Cardiac muscle cell (in vitro differentiated cells and primary cell): ENCODE measurements at regions not wholly inside any gene's neighbourhood (a gene's known extent, or its start where the extent isn't known, plus 50 kb on each side); places are given as distances from the start of the nearest gene placed in this dataset.
A peak's percentile ranks its signal among the peaks of the same experiment; 100 is the strongest.

Experiments
- DNase-seq, 2 donors: peaks; one replicate each; pipeline versions ENCODE4 v3.0.0 to v3.0.0-alpha.2; 2010 to 2017; ENCODE audit warnings: low read depth in 1 of 2, low spot score in 1 of 2
- H3K27ac ChIP-seq: fragments of 200-600 bp; sonication (generic); 2 replicates; pipeline ENCODE4 v1.5.1; 2016
- H3K27me3 ChIP-seq: fragments of 200-600 bp; sonication (generic); 2 replicates; pipeline ENCODE4 v1.6.0; 2016; ENCODE audit warnings: control low read depth
- H3K36me3 ChIP-seq: fragments of 200-600 bp; sonication (generic); 2 replicates; pipeline ENCODE4 v1.5.1; 2016; ENCODE audit warnings: control low read depth
- H3K4me1 ChIP-seq: fragments of 200-600 bp; sonication (generic); 2 replicates; pipeline ENCODE4 v1.8.1; 2017; ENCODE audit warnings: low read depth, mild to moderate bottlenecking, mixed run types
- H3K4me3 ChIP-seq: fragments of 200-600 bp; sonication (generic); 2 replicates; pipeline ENCODE4 v1.5.1; 2016; ENCODE audit warnings: mild to moderate bottlenecking
- H3K9me3 ChIP-seq: fragments of 200-600 bp; sonication (generic); 2 replicates; pipeline ENCODE4 v1.5.1; 2017; ENCODE audit warnings: low read depth, mild to moderate bottlenecking, control low read depth
- TF ChIP-seq, protein P1 (sequence below): IDR thresholded peaks from 2 replicates; pipeline ENCODE4 v1.5.1; 2012; ENCODE audit warnings: low read depth, mild to moderate bottlenecking, low read length

DNA sequence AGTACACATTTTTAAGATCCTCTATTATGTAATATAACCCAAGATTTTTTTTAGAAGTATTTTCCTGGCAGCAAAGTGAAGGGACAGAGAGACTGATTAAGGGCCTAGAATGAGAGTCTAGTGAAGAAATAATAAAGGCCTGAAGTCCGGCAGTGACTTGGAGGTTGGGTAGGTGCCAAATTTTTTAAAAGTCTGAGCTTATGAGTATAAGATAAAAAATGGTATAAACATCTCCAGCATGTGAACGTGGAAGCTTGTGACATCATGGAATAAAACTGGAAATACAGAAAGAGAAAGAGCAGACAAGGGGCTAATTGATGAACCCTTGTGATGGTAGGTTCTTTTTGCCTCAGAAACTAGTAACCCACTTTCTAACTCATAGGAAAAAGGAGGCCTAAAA lies 174.6 kb downstream of the SUCLA2 start:
- DNase-seq, result peak in 1 of 2 donors; percentile 88
- Histone ChIP-seq H3K4me3 (no peak overlapping the region), H3K27me3 (no peaks in the 10 kb centered on the region), H3K27ac (no peak overlapping the region), H3K9me3 (no peaks in the 10 kb centered on the region), H3K4me1 (no peaks in the 10 kb centered on the region), H3K36me3 (no peaks in the 10 kb centered on the region)
- TF ChIP-seq, protein P1, sequence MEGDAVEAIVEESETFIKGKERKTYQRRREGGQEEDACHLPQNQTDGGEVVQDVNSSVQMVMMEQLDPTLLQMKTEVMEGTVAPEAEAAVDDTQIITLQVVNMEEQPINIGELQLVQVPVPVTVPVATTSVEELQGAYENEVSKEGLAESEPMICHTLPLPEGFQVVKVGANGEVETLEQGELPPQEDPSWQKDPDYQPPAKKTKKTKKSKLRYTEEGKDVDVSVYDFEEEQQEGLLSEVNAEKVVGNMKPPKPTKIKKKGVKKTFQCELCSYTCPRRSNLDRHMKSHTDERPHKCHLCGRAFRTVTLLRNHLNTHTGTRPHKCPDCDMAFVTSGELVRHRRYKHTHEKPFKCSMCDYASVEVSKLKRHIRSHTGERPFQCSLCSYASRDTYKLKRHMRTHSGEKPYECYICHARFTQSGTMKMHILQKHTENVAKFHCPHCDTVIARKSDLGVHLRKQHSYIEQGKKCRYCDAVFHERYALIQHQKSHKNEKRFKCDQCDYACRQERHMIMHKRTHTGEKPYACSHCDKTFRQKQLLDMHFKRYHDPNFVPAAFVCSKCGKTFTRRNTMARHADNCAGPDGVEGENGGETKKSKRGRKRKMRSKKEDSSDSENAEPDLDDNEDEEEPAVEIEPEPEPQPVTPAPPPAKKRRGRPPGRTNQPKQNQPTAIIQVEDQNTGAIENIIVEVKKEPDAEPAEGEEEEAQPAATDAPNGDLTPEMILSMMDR, result no peak

DNA sequence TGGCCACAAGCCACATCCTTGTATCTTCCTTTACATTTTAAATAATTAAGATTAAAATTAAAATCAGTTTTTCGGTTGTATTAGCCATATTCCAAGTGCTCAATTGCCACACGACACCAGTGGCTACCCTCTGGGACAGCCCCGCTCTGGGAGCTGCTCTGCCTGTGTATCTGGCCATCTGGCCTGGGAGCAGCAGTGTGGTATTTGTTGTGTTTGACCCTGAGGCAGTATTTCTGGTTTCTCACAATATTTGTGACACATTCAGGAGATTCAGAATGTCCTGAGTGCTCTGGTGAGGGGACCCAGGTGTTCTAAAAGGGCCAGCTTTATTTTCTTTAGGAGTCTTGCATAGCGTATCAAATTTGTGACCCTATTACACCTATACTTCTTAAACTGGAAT lies 179.0 kb downstream of the SUCLA2 start:
- Histone ChIP-seq H3K36me3 (no peaks in the 10 kb centered on the region), H3K4me1 (no peaks in the 10 kb centered on the region), H3K27me3 (no peaks in the 10 kb centered on the region), H3K9me3 (no peaks in the 10 kb centered on the region), H3K27ac (no peak overlapping the region), H3K4me3 (no peak overlapping the region)
- no peak for DNase-seq
- TF ChIP-seq, protein P1, result no peak

DNA sequence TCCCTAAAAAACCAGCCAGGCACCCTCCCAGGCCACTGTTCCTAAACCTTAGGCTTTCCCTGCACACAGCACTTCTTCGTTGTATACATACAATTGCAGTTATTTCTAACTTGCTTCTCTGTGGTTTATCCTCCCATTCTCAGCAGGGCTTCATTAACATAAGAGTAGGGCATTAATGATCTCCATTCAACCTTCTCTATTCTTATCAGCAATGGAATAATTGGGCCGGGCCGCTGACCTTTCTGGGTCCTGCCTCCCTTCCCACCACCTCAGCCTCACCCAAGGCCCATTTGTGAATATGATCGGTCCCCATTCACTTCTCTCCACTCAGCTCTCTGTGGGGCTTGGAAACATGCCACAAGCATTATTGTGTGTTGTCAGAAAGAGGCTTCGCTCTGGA lies 184.2 kb downstream of the SUCLA2 start:
- Histone ChIP-seq H3K4me3 (no peak overlapping the region), H3K4me1 (no peaks in the 10 kb centered on the region), H3K36me3 (no peaks in the 10 kb centered on the region), H3K9me3 (no peaks in the 10 kb centered on the region), H3K27me3 (no peaks in the 10 kb centered on the region), H3K27ac (no peak overlapping the region)
- DNase-seq, result no peak
- TF ChIP-seq, protein P1, result no peak

DNA sequence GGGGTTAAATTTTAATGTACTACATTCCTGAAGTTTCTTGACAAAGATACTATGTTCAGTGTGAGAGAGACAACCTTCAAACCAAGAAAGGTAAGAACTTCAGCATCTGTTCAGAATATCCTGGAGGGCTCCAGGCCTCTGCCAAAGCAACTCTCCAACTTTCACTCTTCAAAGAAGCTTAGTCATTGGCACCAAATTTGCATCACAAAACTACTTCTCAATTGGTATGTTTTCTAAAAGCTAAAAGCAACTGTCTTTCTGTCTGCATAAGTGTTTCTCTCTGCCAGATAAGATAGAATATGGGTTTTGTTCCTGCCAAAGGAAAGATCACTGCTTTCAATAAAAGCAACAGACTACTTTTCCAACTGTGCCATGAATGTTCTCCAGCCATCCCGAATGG lies 187.4 kb downstream of the SUCLA2 start:
- Histone ChIP-seq H3K4me3 (no peak overlapping the region), H3K27ac (no peak overlapping the region), H3K4me1 (no peaks in the 10 kb centered on the region), H3K36me3 (no peaks in the 10 kb centered on the region), H3K27me3 (no peaks in the 10 kb centered on the region), H3K9me3 (no peaks in the 10 kb centered on the region)
- TF ChIP-seq, protein P1, result no peak
- no peak for DNase-seq

DNA sequence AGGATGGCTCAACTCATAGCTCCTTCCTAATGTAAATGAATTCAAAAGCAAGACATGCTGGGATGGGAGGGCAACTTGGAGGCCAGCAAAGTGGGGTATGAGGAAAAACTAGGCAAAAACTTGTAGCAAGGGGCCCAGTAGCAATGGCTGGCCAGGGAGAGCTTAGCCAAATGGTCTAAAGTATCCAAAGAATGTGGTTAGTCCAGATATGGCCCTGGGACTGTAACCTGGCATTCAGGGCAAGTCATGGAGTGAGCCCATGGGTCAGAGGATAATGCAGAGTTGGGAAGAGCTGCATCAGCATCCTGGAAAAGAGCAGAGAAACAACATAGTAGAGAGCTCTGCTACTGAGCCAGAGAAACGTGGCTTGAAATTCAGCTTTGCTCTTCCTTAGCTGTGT lies 191.7 kb downstream of the SUCLA2 start:
- TF ChIP-seq, protein P1, result no peak
- H3K36me3 ChIP-seq, result no peaks in the 10 kb centered on the region
- DNase-seq, result no peak
- no peaks in the 10 kb centered on the region for H3K27me3 ChIP-seq
- H3K9me3 ChIP-seq, result no peaks in the 10 kb centered on the region
- H3K4me3 ChIP-seq, result no peak overlapping the region
- H3K27ac ChIP-seq, result no peak overlapping the region
- no peaks in the 10 kb centered on the region for H3K4me1 ChIP-seq

DNA sequence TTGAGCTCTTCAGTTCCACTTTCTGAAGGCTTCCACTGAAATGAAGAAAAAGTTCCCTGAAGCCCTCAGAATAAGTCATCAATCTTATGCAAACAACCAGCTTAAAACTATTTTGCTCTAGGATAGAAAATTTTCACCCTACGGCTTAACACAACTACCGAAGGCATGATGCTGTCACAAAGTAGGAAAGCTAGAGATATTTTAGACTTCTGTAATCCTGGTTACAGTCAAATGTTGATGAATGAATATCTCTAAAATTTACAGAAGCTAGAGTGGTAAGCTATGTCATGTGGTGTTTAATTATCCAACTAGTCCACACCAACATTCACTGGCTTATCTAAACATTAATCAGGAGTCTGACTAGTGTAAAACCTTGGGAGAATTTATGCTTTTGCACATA lies 197.9 kb downstream of the SUCLA2 start:
- TF ChIP-seq, protein P1, result no peak
- Histone ChIP-seq H3K36me3 (no peaks in the 10 kb centered on the region), H3K9me3 (no peaks in the 10 kb centered on the region), H3K4me3 (no peak overlapping the region), H3K27me3 (no peaks in the 10 kb centered on the region), H3K27ac (no peak overlapping the region), H3K4me1 (no peaks in the 10 kb centered on the region)
- DNase-seq, result no peak
